LNCAP (cell line): ENCODE measurements at regions not wholly inside any gene's neighbourhood (a gene's known extent, or its start where the extent isn't known, plus 50 kb on each side); places are given as distances from the start of the nearest gene placed in this dataset.

Experiments used
- TF ChIP-seq, protein P1 (sequence below): fragments of 450-650 bp; IDR thresholded peaks from 2 replicates; pipeline ENCODE4 v1.5.1; 2017; ENCODE audit warnings: mild to moderate bottlenecking

DNA sequence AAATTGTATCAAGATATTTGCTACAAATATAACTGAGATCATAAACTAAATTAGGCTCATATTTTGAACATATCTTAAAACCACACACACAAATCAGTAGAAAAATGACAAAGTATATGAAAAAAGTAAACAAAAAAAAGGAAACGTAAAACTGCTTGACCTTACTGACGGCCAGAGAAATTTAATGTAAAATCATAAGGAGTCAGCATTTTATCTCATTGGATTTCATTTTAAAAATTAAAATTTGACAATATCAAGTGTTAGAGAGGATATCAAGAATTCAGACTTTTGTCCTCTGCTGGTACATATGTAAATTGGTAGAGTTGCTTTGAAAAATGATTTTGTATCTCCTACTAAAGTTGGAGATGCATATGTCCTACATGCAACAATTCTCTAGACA is 209.2 kb upstream of the ZC3H15 start:
- TF ChIP-seq, protein P1, sequence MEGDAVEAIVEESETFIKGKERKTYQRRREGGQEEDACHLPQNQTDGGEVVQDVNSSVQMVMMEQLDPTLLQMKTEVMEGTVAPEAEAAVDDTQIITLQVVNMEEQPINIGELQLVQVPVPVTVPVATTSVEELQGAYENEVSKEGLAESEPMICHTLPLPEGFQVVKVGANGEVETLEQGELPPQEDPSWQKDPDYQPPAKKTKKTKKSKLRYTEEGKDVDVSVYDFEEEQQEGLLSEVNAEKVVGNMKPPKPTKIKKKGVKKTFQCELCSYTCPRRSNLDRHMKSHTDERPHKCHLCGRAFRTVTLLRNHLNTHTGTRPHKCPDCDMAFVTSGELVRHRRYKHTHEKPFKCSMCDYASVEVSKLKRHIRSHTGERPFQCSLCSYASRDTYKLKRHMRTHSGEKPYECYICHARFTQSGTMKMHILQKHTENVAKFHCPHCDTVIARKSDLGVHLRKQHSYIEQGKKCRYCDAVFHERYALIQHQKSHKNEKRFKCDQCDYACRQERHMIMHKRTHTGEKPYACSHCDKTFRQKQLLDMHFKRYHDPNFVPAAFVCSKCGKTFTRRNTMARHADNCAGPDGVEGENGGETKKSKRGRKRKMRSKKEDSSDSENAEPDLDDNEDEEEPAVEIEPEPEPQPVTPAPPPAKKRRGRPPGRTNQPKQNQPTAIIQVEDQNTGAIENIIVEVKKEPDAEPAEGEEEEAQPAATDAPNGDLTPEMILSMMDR, result no peak

- TF ChIP-seq, protein P1, result no peak
These were observed 204.3 kb upstream of the ZC3H15 start for GRCh38 chr2:186281726-186282125.

DNA sequence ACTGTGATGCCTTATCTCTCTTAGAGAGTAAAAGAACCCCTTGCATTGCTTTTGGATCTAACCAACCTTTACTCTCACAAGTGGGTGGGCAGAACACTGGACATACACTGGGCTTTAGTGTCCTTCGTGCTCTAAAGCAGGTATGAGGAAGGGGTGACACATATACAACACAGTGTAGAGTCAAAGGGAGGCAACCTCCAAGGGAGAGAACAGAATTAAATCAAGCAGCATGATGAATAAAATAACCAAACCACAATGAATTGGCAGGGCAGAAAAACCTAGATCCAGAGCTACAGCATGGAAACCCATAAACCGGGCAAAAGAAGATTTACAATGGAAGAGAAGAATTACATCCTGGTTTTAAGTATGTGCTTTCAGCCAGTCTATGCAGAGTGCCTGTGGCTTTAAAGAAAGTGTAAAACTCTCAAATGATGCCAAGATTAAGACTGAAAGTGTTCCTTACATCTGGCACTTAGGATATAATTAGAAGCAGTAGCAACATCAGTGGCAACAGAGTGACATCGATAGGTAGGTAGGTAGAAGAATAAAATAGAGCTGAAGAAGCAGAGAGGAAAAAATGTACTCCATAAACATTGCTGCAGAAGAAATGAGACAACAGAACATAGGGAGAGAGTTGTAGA is 191.7 kb upstream of the ZC3H15 start:
- TF ChIP-seq, protein P1, result no peak

DNA sequence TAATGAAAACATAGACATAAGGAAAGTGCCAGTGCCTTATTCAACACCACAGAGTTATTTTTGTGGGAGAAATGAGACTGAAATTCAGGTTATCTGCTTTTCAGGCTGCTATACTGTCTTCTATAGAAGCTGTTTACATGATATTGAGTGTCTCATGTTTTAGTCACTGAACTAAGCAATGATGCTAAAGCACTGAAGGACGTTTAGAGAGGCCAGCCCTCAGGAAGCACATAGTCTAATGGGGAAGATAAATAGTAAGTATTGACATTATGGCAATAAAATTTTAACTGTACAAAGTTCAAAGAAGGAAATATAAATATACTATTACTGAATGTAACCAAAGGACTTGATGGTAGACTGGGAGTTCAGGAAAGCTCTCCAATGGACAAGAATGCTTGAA is 186.4 kb upstream of the ZC3H15 start:
- TF ChIP-seq, protein P1, result no peak

GRCh38 chr2:186302263-186302662 is 183.8 kb upstream of the ZC3H15 start:
- TF ChIP-seq, protein P1, result no peak

DNA sequence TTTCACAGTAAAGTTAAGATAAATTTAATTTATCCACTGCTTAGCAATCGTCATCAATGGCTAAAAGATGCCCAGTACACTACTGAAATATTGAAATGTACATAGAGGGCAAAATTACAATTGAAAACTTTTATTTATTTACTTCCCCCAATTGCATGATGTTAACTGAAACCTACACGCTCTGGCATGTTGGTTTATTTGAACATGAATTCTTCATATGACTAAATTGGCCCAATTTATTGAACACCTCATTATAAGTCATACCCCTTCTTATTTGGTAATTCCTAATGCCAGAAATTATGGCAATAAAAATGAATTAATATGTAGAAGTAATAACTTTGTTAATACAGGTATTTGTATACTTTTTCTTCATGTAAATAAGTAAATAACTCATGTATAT is 183.0 kb upstream of the ZC3H15 start:
- TF ChIP-seq, protein P1, result no peak

DNA sequence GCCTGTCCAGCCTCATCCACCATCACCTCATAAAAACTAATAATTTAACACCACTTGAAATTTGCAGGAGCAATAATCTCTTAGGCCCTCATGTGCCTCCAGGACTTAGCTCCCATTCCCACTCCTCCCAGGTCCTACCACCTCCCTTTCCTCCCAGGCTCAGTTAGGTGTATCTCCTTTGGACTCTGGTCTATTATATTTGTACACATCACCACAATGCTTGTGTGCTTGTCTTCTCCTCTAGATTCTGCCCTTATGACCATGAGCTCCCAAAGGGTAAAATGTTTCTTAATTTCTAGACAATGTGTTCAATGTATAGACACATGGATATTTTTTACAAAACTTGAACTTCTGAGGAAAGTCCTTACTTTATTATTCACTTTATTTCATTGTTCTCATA is 182.0 kb upstream of the ZC3H15 start:
- TF ChIP-seq, protein P1, result no peak

DNA sequence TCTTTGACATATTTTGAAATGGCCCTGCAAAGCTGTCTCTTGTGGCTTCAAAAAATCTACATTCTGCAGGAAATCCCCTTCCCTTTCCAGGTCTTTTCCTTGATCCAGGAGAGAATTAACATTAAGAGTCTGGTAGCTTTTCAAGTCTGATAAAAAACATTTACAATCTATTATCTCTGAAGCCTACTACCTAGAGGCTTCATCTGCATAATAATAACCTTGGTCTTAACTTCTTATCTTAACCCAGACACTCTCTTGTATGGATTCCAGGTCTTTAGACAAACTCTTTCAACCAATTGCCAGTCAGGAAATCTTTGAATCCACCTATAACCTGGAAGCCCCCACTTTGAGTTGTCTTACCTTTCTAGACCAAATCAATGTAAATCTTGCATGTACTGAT is 179.3 kb upstream of the ZC3H15 start:
- TF ChIP-seq, protein P1, result no peak
